ENCODE measurements at regions not wholly inside any gene's neighbourhood (a gene's known extent, or its start where the extent isn't known, plus 50 kb on each side); places are given as distances from the start of the nearest gene placed in this dataset.

DNA sequence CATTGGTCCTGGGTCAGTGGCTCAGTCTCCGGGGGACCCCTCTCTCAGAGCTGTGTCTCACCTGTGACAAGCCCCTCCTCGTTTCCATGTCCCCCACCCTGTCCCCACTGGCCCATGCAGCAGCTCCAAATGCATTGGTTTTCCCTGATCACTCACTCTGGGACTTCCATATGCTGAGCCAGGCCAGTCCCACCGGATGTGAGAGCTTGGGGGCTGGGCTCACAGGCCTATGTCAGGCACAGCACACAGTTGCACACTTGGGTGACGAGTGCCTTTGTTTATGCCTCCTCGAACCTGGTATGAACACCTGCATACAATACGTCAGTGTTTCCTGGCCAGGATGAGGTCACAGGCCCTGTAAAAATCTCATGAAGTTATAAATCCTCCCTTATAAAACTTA lies 232.5 kb downstream of the TFCP2L1 start:
- no peaks in the 10 kb centered on the region for H3F3A ChIP-seq (ENCODE audit: insufficient read depth, low read depth)
- TF ChIP-seq EZH2 (IDR thresholded peaks at IDR 0.05; ENCODE audit: low read depth) = no peak
- DNase-seq = no peak
- H3K27ac ChIP-seq = no peak overlapping the region
- H4K20me1 ChIP-seq (ENCODE audit: insufficient read depth) = no peaks in the 10 kb centered on the region
- no peaks in the 10 kb centered on the region for H3K36me3 ChIP-seq (ENCODE audit: low read depth)
- ChIA-PET POLR2A (ENCODE audit: unreplicated experiment) (no interaction called here), CTCF (no interaction called here)
- no peaks in the 10 kb centered on the region for H3K79me2 ChIP-seq (ENCODE audit: low read depth)
- no peak overlapping the region for H3K4me2 ChIP-seq
- no TSS peak for BruUV-seq (replicated peaks)
- H3K27me3 ChIP-seq (ENCODE audit: insufficient read depth, low read depth) = peaks cover 20% of the 10 kb centered on the region
- H2AFZ ChIP-seq = no peak overlapping the region
- intact Hi-C loops (cut with micrococcal nuclease; ENCODE audit: unreplicated experiment) = no loop called here
- H3K4me3 ChIP-seq = no peak overlapping the region
- no peaks in the 10 kb centered on the region for H3K4me1 ChIP-seq (replicated peaks; ENCODE audit: insufficient read depth)
- no peaks in the 10 kb centered on the region for H3K9me2 ChIP-seq (ENCODE audit: insufficient read depth)
- no peaks in the 10 kb centered on the region; the same call in 1 of the 2 replicates for H3K9me3 ChIP-seq (ENCODE audit: insufficient read depth, low read depth)

DNA sequence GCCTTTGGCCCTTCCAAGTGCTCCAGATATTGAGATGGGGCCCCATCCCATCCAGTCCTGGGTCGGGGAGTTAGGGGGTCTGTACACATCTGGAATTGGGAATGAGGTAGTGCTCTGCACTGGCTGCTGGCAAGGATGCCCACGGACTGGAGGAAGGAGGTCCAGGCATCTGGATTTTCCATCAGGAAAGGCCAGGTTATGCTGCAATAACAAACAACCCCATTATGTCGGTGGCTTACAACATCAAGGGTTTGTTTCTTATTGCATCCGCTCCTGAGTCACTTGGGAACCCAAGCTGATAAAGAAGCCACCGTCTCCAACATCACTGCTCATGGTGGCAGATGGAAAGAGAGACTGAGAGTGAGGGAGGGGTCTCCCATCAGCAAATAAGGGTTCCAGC lies 229.9 kb downstream of the TFCP2L1 start:
- Histone ChIP-seq H3K36me3 (ENCODE audit: low read depth) (no peaks in the 10 kb centered on the region), H3F3A (ENCODE audit: insufficient read depth, low read depth) (no peaks in the 10 kb centered on the region), H3K4me2 (no peak overlapping the region), H3K27me3 (ENCODE audit: insufficient read depth, low read depth) (peaks cover 21% of the 10 kb centered on the region), H3K9me3 (ENCODE audit: insufficient read depth, low read depth) (no peaks in the 10 kb centered on the region; the same call in 1 of the 2 replicates), H2AFZ (no peak overlapping the region), H3K27ac (no peak overlapping the region), H3K4me3 (no peak overlapping the region), H3K9me2 (ENCODE audit: insufficient read depth) (no peaks in the 10 kb centered on the region), H3K79me2 (ENCODE audit: low read depth) (no peaks in the 10 kb centered on the region), H4K20me1 (ENCODE audit: insufficient read depth) (no peaks in the 10 kb centered on the region), H3K4me1 (replicated peaks; ENCODE audit: insufficient read depth) (no peaks in the 10 kb centered on the region)
- ChIA-PET CTCF (no interaction called here), POLR2A (ENCODE audit: unreplicated experiment) (no interaction called here)
- intact Hi-C loops (cut with micrococcal nuclease; ENCODE audit: unreplicated experiment) = no loop called here
- DNase-seq = no peak
- no TSS peak for BruUV-seq (replicated peaks)
- TF ChIP-seq CTCF (conservative IDR thresholded peaks at IDR 0.05) = no peak
- no peak for TF ChIP-seq EZH2 (IDR thresholded peaks at IDR 0.05; ENCODE audit: low read depth)

- TF ChIP-seq EZH2 (IDR thresholded peaks at IDR 0.05; ENCODE audit: low read depth) (no peak), CTCF (conservative IDR thresholded peaks at IDR 0.05) (no peak)
- no peak overlapping the region for H3K27ac ChIP-seq
- CTCF ChIA-PET = no interaction called here
Measured at GRCh38 chr2:121055501-121055900, 229.5 kb downstream of the TFCP2L1 start.

More at GRCh38 chr2:121055501-121055900, 229.5 kb downstream of the TFCP2L1 start:
- H3K9me2 ChIP-seq (ENCODE audit: insufficient read depth) = no peaks in the 10 kb centered on the region
- no peaks in the 10 kb centered on the region for H4K20me1 ChIP-seq (ENCODE audit: insufficient read depth)
- H3K36me3 ChIP-seq (ENCODE audit: low read depth) = no peaks in the 10 kb centered on the region
- H3K4me1 ChIP-seq (replicated peaks; ENCODE audit: insufficient read depth) = no peaks in the 10 kb centered on the region
- intact Hi-C loops (cut with micrococcal nuclease; ENCODE audit: unreplicated experiment) = no loop called here
- H3F3A ChIP-seq (ENCODE audit: insufficient read depth, low read depth) = no peaks in the 10 kb centered on the region
- no peaks in the 10 kb centered on the region; the same call in 1 of the 2 replicates for H3K9me3 ChIP-seq (ENCODE audit: insufficient read depth, low read depth)
- BruUV-seq (replicated peaks) = no TSS peak
- no peaks in the 10 kb centered on the region for H3K79me2 ChIP-seq (ENCODE audit: low read depth)
- no peak overlapping the region for H2AFZ ChIP-seq
- H3K4me2 ChIP-seq = no peak overlapping the region
- no peak overlapping the region for H3K4me3 ChIP-seq
- peaks cover 25% of the 10 kb centered on the region for H3K27me3 ChIP-seq (ENCODE audit: insufficient read depth, low read depth)
- POLR2A ChIA-PET (ENCODE audit: unreplicated experiment) = no interaction called here
- no peak for DNase-seq
